NCI-H1694 (cell line): ENCODE measurements at regions not wholly inside any gene's neighbourhood (a gene's known extent, or its start where the extent isn't known, plus 50 kb on each side); places are given as distances from the start of the nearest gene placed in this dataset.
A peak's percentile ranks its signal among the peaks of the same experiment; 100 is the strongest.

ENCODE experiments used
- DNase-seq: peaks from one replicate; lab custom pipeline; 2025; lab: John Stamatoyannopoulos, UW

- no peak for DNase-seq
Observed at GRCh38 chr2:18132697-18133096, 254.2 kb downstream of the KCNS3 start.

GRCh38 chr2:18131761-18132160 is 253.3 kb downstream of the KCNS3 start:
- no peak for DNase-seq

- DNase-seq: no peak
Observed at GRCh38 chr2:18129348-18129747, 250.9 kb downstream of the KCNS3 start.

- no peak for DNase-seq
Observed at GRCh38 chr2:18125303-18125702, 246.8 kb downstream of the KCNS3 start.

- DNase-seq: no peak
Observed at GRCh38 chr2:18124116-18124835, 245.8 kb downstream of the KCNS3 start.

- DNase-seq: no peak
Observed at GRCh38 chr2:18123577-18123976, 245.1 kb downstream of the KCNS3 start.

- DNase-seq: no peak
Observed at GRCh38 chr2:18123211-18123570, 244.7 kb downstream of the KCNS3 start.

GRCh38 chr2:18122544-18123210 is 244.2 kb downstream of the KCNS3 start:
- DNase-seq: no peak

GRCh38 chr2:18119883-18120282 is 241.4 kb downstream of the KCNS3 start:
- DNase-seq: peak; percentile 76

GRCh38 chr2:18118703-18119102 is 240.2 kb downstream of the KCNS3 start:
- no peak for DNase-seq

GRCh38 chr2:18117592-18117991 is 239.1 kb downstream of the KCNS3 start:
- DNase-seq: peak; percentile 49

GRCh38 chr2:18110222-18110621 is 231.8 kb downstream of the KCNS3 start:
- DNase-seq: no peak

- no peak for DNase-seq
Observed at GRCh38 chr2:18106841-18107240, 228.4 kb downstream of the KCNS3 start.

- no peak for DNase-seq
Observed at GRCh38 chr2:18105929-18106328, 227.5 kb downstream of the KCNS3 start.

- no peak for DNase-seq
Observed at GRCh38 chr2:18104595-18105224, 226.2 kb downstream of the KCNS3 start.

- DNase-seq: no peak
Observed at GRCh38 chr2:18096836-18097405, 218.5 kb downstream of the KCNS3 start.

- no peak for DNase-seq
Observed at GRCh38 chr2:18094277-18094676, 215.8 kb downstream of the KCNS3 start.

GRCh38 chr2:18093196-18093595 is 214.7 kb downstream of the KCNS3 start:
- DNase-seq: no peak

- DNase-seq: no peak
Observed at GRCh38 chr2:18092760-18093159, 214.3 kb downstream of the KCNS3 start.

GRCh38 chr2:18085593-18085992 is 207.1 kb downstream of the KCNS3 start:
- DNase-seq: no peak

GRCh38 chr2:18084376-18084775 is 205.9 kb downstream of the KCNS3 start:
- no peak for DNase-seq

- DNase-seq: no peak
Observed at GRCh38 chr2:18083806-18084205, 205.3 kb downstream of the KCNS3 start.

GRCh38 chr2:18078216-18078615 is 199.7 kb downstream of the KCNS3 start:
- no peak for DNase-seq
